ENCODE measurements at regions not wholly inside any gene's neighbourhood (a gene's known extent, or its start where the extent isn't known, plus 50 kb on each side); places are given as distances from the start of the nearest gene placed in this dataset.

DNA sequence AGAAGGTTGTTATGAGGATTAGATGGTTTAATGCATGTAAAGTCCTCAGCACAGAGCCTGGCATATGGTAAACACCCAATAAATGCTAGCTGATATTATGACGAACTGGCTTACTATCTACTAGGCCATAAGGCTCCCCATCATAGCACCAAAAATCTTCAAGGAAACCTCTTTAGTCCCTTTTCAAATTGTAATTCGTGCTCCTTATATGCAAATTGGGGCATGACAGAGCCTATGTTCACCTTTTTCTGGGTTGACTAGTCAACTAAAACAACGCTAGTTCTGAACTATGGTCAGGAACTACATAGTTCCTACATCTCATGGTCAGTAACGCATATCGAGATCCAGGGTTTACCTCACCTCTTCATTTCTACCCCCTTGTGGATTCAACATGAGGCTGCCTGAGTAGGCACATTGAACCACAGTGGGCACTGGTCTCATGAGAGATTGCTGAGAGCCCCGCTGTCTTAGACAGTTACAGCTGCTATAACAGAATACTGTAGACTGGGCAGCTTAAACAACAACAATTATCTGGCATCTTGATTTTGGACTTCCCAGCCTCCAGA is 97.2 kb upstream of the TNFAIP3 start:
- CTCF ChIA-PET = interaction anchor here (1.0 kb wide), 1 partner anchor 97 kb away, joined by 3 read pairs; the partner anchor contains the start of gene TNFAIP3
- DNase-seq (ENCODE audit: low read depth in 1 of 2, low spot score in 1 of 2) = no peak
- no peaks in the 10 kb centered on the region for H3K4me1 ChIP-seq
- POLR2A ChIA-PET = no interaction called here
- TF ChIP-seq HEYL (CRISPR knock-in tag; IDR thresholded peaks at IDR 0.05) (no peak), RFX5 (IDR thresholded peaks at IDR 0.05) (no peak), BHLHE40 (IDR thresholded peaks at IDR 0.05; ENCODE audit: low read depth, low read length) (no peak), EP300 (IDR thresholded peaks at IDR 0.05) (no peak), SREBF2 (IDR thresholded peaks at IDR 0.05) (no peak), RAD21 (conservative IDR thresholded peaks at IDR 0.05 in 1 of 2, IDR thresholded peaks at IDR 0.05 in 1 of 2) (no peak), ZFP36 (IDR thresholded peaks at IDR 0.05; ENCODE audit: borderline replicate concordance, partially characterized antibody) (no peak), RCOR1 (IDR thresholded peaks at IDR 0.05; ENCODE audit: low read depth, low read length) (no peak), MYC (IDR thresholded peaks at IDR 0.05; ENCODE audit: borderline replicate concordance, low read length) (no peak), CBX2 (IDR thresholded peaks at IDR 0.05; ENCODE audit: borderline replicate concordance, low read depth) (no peak), NR3C1 (IDR thresholded peaks at IDR 0.05) (no peak)
- TF ChIP-seq, protein P1, sequence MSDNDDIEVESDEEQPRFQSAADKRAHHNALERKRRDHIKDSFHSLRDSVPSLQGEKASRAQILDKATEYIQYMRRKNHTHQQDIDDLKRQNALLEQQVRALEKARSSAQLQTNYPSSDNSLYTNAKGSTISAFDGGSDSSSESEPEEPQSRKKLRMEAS (IDR thresholded peaks at IDR 0.05) = no peak
- TF ChIP-seq, protein P2, sequence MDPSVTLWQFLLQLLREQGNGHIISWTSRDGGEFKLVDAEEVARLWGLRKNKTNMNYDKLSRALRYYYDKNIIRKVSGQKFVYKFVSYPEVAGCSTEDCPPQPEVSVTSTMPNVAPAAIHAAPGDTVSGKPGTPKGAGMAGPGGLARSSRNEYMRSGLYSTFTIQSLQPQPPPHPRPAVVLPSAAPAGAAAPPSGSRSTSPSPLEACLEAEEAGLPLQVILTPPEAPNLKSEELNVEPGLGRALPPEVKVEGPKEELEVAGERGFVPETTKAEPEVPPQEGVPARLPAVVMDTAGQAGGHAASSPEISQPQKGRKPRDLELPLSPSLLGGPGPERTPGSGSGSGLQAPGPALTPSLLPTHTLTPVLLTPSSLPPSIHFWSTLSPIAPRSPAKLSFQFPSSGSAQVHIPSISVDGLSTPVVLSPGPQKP (IDR thresholded peaks at IDR 0.05; ENCODE audit: low read depth, low read length) = no peak
- H3K27ac ChIP-seq = no peak overlapping the region
- H3K9me3 ChIP-seq = no peaks in the 10 kb centered on the region
- WGBS (ENCODE audit: missing lambda C conversion rate) = 68% methylated on average over 6 of the region's 6 CpGs
- no peak overlapping the region for H3K4me3 ChIP-seq
- ATAC-seq = no peak
- no peak for FAIRE-seq
- H3K4me2 ChIP-seq = no peak overlapping the region

DNA sequence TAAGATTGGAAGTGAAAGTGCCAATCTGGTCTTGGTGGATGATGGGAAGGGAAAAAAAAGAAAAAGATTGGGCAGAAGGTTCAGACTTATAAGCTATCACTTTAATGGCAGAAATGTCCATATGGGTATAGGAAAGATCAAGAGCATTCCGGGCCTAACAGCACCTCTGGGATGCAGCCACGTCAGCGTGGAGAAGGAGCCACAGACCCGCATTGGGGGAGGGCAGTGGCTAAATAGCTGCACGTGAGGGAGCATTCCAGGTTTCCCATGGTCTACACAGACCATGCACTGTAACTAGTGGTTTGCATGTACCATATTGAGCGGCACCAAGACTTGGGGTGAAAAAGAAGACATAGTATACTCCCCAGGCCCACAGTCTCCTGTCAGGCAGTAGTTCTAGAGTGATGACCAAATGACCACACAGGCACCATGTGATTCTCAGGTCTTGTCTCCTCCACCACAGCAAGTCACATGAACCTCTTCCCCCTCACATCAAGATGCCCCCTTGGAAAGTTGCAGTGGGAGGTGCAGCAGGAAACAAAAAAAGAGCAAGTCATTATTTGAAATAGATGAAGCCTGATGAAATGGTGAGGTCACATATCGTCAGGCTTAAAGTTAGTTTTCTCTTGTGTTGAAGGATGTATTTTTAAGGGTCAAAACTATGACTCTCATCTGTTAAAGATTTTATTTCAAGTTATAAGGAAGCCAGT is 94.4 kb upstream of the TNFAIP3 start:
- Histone ChIP-seq H3K27ac (no peak overlapping the region), H3K4me3 (no peak overlapping the region), H3K4me2 (no peak overlapping the region), H3K9me3 (no peaks in the 10 kb centered on the region), H3K4me1 (no peaks in the 10 kb centered on the region)
- ATAC-seq (no peak), DNase-seq (ENCODE audit: low read depth in 1 of 2, low spot score in 1 of 2) (no peak), FAIRE-seq (no peak)
- ChIA-PET POLR2A (no interaction called here), CTCF (interaction anchor here (1.4 kb wide), 1 partner anchor 44 kb away, joined by 3 read pairs; no protein-coding TSS in a partner anchor)
- 83% methylated on average over 7 of the region's 7 CpGs for WGBS (ENCODE audit: missing lambda C conversion rate)
- TF ChIP-seq BCL3 (IDR thresholded peaks at IDR 0.05) (no peak), ESRRA (IDR thresholded peaks at IDR 0.05; ENCODE audit: borderline replicate concordance, low read length) (no peak), RCOR1 (IDR thresholded peaks at IDR 0.05; ENCODE audit: low read depth, low read length) (no peak), ZC3H11A (IDR thresholded peaks at IDR 0.05) (no peak), CTCF (IDR thresholded peaks at IDR 0.05) (no peak), CBX8 (IDR thresholded peaks at IDR 0.05) (no peak), HMGXB4 (CRISPR knock-in tag; IDR thresholded peaks at IDR 0.05; ENCODE audit: borderline replicate concordance) (no peak), POLR2AphosphoS2 (conservative IDR thresholded peaks at IDR 0.05; ENCODE audit: low read length) (no peak), EHMT2 (IDR thresholded peaks at IDR 0.05; ENCODE audit: low read depth) (no peak), PHF8 (IDR thresholded peaks at IDR 0.05; ENCODE audit: borderline replicate concordance, low read depth) (no peak)
- TF ChIP-seq, protein P3, sequence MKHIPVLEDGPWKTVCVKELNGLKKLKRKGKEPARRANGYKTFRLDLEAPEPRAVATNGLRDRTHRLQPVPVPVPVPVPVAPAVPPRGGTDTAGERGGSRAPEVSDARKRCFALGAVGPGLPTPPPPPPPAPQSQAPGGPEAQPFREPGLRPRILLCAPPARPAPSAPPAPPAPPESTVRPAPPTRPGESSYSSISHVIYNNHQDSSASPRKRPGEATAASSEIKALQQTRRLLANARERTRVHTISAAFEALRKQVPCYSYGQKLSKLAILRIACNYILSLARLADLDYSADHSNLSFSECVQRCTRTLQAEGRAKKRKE (CRISPR knock-in tag; IDR thresholded peaks at IDR 0.05; ENCODE audit: low read depth) = no peak
- TF ChIP-seq, protein P4, sequence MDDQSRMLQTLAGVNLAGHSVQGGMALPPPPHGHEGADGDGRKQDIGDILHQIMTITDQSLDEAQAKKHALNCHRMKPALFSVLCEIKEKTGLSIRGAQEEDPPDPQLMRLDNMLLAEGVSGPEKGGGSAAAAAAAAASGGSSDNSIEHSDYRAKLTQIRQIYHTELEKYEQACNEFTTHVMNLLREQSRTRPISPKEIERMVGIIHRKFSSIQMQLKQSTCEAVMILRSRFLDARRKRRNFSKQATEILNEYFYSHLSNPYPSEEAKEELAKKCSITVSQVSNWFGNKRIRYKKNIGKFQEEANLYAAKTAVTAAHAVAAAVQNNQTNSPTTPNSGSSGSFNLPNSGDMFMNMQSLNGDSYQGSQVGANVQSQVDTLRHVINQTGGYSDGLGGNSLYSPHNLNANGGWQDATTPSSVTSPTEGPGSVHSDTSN (IDR thresholded peaks at IDR 0.05) = no peak
- TF ChIP-seq, protein P5, sequence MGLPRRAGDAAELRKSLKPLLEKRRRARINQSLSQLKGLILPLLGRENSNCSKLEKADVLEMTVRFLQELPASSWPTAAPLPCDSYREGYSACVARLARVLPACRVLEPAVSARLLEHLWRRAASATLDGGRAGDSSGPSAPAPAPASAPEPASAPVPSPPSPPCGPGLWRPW (IDR thresholded peaks at IDR 0.05) = no peak
- TF ChIP-seq, protein P1 (IDR thresholded peaks at IDR 0.05) = no peak
- TF ChIP-seq, protein P6, sequence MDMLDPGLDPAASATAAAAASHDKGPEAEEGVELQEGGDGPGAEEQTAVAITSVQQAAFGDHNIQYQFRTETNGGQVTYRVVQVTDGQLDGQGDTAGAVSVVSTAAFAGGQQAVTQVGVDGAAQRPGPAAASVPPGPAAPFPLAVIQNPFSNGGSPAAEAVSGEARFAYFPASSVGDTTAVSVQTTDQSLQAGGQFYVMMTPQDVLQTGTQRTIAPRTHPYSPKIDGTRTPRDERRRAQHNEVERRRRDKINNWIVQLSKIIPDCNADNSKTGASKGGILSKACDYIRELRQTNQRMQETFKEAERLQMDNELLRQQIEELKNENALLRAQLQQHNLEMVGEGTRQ (IDR thresholded peaks at IDR 0.05) = no peak

All from A549 (cell line).